ENCODE measurements at regions not wholly inside any gene's neighbourhood (a gene's known extent, or its start where the extent isn't known, plus 50 kb on each side); places are given as distances from the start of the nearest gene placed in this dataset. TPM values are rescaled to one million over a fixed set of nuclear protein-coding genes. Genes with fewer than 3 reads are reported as not detected.
"Not testable (repeated sequence)": the region's sequence is repeated elsewhere in the genome, so short reads cannot be mapped to it uniquely, and the experiment has no call there.

DNA sequence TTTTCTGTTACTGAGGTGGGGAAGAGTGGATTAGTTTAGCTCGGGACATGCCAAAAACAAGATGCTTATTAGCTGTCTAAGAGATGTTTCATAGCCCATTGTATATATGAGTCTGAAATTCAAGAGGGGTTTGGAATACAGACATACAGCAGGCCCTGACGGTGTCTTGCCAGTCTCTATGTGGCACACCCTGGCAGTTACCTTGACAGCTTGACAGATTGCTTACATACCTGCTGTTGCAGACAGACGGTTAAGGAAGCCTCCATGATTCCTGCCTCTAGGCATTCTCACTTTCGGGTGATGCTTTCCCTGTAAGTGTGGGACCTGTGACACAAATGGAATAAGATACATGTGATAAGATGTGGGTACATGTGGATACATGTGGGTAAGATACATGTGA, 95.0 kb downstream of the QRSL1 start:
- Histone ChIP-seq H3K36me3 (ENCODE audit: control insufficient read depth in 4 of 4, insufficient read depth in 3 of 4, low read depth in 1 of 4, low read length in 3 of 4) (no peaks in the 10 kb centered on the region), H3K4me3 (ENCODE audit: low read depth in 1 of 3, low read length in 3 of 3) (no peak overlapping the region), H3K27ac (ENCODE audit: low read depth in 1 of 2, low read length in 2 of 2) (peak overlapping the region; percentile 61 to 63), H3K9ac (ENCODE audit: low read depth in 1 of 2, low read length in 2 of 2) (no peak overlapping the region), H3K9me3 (ENCODE audit: control insufficient read depth in 4 of 4, low read length in 3 of 4) (no peaks in the 10 kb centered on the region), H3K4me1 (ENCODE audit: control insufficient read depth in 4 of 4, insufficient read depth in 4 of 4, low read length in 3 of 4) (peaks cover 6 to 31% (median 20%) of the 10 kb centered on the region in 4 donors), H3K27me3 (ENCODE audit: control insufficient read depth in 4 of 4, insufficient read depth in 4 of 4, low read length in 3 of 4) (no peaks in the 10 kb centered on the region)
- WGBS: 89% methylated on average over 4 of the region's 4 CpGs
- TF ChIP-seq SP1 (IDR thresholded peaks at IDR 0.05) (no peak), RXRA (IDR thresholded peaks at IDR 0.05) (no peak), REST (IDR thresholded peaks at IDR 0.05) (no peak), EGR1 (IDR thresholded peaks at IDR 0.05; ENCODE audit: low read depth in 2 of 2) (no peak)
- TF ChIP-seq, protein P1, sequence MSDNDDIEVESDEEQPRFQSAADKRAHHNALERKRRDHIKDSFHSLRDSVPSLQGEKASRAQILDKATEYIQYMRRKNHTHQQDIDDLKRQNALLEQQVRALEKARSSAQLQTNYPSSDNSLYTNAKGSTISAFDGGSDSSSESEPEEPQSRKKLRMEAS (IDR thresholded peaks at IDR 0.05): no peak
- no peak for DNase-seq (ENCODE audit: low spot score)

- H3K9me3 ChIP-seq (ENCODE audit: control insufficient read depth in 4 of 4, low read length in 3 of 4); H3K4me3 ChIP-seq (ENCODE audit: low read depth in 1 of 3, low read length in 3 of 3); H3K9ac ChIP-seq (ENCODE audit: low read depth in 1 of 2, low read length in 2 of 2); H3K36me3 ChIP-seq (ENCODE audit: control insufficient read depth in 4 of 4, insufficient read depth in 3 of 4, low read depth in 1 of 4, low read length in 3 of 4); DNase-seq (ENCODE audit: low spot score); H3K27me3 ChIP-seq (ENCODE audit: control insufficient read depth in 4 of 4, insufficient read depth in 4 of 4, low read length in 3 of 4); H3K27ac ChIP-seq (ENCODE audit: low read depth in 1 of 2, low read length in 2 of 2): not testable (repeated sequence)
- peaks cover 6 to 24% (median 14%) of the 10 kb centered on the region in 4 donors for H3K4me1 ChIP-seq (ENCODE audit: control insufficient read depth in 4 of 4, insufficient read depth in 4 of 4, low read length in 3 of 4)
- 100% methylated on average over 2 of the region's 2 CpGs for WGBS
These were observed 94.0 kb downstream of the QRSL1 start for GRCh38 chr6:106723419-106723818.

GRCh38 chr6:106721189-106721588, 91.8 kb downstream of the QRSL1 start:
- H3K36me3 ChIP-seq (ENCODE audit: control insufficient read depth in 4 of 4, insufficient read depth in 3 of 4, low read depth in 1 of 4, low read length in 3 of 4); DNase-seq (ENCODE audit: low spot score); H3K4me3 ChIP-seq (ENCODE audit: low read depth in 1 of 3, low read length in 3 of 3); H3K27ac ChIP-seq (ENCODE audit: low read depth in 1 of 2, low read length in 2 of 2); H3K27me3 ChIP-seq (ENCODE audit: control insufficient read depth in 4 of 4, insufficient read depth in 4 of 4, low read length in 3 of 4); H3K9me3 ChIP-seq (ENCODE audit: control insufficient read depth in 4 of 4, low read length in 3 of 4); H3K9ac ChIP-seq (ENCODE audit: low read depth in 1 of 2, low read length in 2 of 2): not testable (repeated sequence)
- 69% methylated on average over 3 of the region's 4 CpGs for WGBS
- peaks cover 0 to 10% (median 6%) of the 10 kb centered on the region in 4 donors for H3K4me1 ChIP-seq (ENCODE audit: control insufficient read depth in 4 of 4, insufficient read depth in 4 of 4, low read length in 3 of 4)

Small RNA genes lying in the stretch of these regions (small RNA-seq; reads per million reads assigned to genes)
- gene MIR587 (not detected), gene RNU6-117P (not detected)
